HL-60 (cell line): ENCODE measurements at regions not wholly inside any gene's neighbourhood (a gene's known extent, or its start where the extent isn't known, plus 50 kb on each side); places are given as distances from the start of the nearest gene placed in this dataset.

Experiments used
- GABPA ChIP-seq: IDR thresholded peaks from 2 replicates; pipeline ENCODE4 v1.6.1; 2012; ENCODE audit warnings: low read depth
- POLR2AphosphoS5 ChIP-seq: IDR thresholded peaks from 2 replicates; pipeline ENCODE4 v1.6.1; 2012; ENCODE audit warnings: low read depth
- TF ChIP-seq, protein P1 (sequence below): IDR thresholded peaks from one replicate; pipeline ENCODE4 v1.5.1; 2011; ENCODE audit warnings: low read length, control low read depth, inconsistent platforms; ENCODE audit not compliant: insufficient read depth
- TF ChIP-seq, protein P2 (sequence below): IDR thresholded peaks from 2 replicates; pipeline ENCODE4 v1.6.1; 2012; ENCODE audit warnings: low read depth; ENCODE audit not compliant: insufficient replicate concordance

DNA sequence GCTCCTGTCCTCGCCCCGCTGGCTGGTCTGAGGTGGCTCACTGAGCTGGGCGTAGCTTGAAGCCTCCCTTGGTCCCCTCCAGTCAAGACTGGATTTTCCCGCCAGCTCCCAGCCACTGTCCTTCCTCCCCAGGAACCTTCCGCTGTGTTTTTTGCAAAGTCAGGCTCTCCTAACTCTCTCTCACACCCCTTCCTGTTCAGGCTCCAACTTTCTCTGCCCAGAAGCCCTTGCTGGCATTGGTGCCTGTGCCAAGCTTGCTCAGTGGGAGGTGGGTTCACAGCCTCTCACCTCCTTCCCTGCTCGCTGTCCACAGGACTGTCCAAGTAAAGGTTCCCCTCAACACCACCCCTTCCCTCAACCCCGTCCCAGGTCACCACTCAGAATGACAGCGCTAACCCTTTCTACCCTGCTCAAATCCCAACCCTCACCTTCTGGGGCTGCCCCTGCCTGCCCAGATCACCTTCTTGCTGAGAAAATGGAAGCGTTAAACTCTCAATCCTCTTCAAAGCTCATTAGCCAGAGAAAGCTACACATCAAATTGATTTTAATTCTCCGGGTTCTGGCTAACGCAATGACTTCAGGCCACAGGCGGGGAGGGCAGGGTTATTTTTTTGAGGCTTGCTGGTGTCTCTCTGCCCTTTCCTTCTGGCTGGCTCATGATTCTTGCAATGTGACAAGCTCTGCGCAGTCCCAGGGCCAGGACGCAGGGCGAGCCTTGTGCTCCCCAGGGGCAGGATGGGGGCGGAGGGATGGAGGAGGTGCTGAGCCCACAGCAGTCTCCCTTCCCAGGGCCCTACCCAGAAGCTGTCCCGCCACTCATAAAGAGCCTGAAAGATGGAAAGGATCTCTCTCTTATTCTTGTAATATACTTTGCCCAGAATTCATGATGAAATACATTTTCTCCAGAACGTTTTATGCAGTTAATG, 357.2 kb upstream of the TNRC6C start:
- TF ChIP-seq POLR2AphosphoS5 = no peak
- TF ChIP-seq, protein P1, sequence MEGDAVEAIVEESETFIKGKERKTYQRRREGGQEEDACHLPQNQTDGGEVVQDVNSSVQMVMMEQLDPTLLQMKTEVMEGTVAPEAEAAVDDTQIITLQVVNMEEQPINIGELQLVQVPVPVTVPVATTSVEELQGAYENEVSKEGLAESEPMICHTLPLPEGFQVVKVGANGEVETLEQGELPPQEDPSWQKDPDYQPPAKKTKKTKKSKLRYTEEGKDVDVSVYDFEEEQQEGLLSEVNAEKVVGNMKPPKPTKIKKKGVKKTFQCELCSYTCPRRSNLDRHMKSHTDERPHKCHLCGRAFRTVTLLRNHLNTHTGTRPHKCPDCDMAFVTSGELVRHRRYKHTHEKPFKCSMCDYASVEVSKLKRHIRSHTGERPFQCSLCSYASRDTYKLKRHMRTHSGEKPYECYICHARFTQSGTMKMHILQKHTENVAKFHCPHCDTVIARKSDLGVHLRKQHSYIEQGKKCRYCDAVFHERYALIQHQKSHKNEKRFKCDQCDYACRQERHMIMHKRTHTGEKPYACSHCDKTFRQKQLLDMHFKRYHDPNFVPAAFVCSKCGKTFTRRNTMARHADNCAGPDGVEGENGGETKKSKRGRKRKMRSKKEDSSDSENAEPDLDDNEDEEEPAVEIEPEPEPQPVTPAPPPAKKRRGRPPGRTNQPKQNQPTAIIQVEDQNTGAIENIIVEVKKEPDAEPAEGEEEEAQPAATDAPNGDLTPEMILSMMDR = no peak
- TF ChIP-seq, protein P2, sequence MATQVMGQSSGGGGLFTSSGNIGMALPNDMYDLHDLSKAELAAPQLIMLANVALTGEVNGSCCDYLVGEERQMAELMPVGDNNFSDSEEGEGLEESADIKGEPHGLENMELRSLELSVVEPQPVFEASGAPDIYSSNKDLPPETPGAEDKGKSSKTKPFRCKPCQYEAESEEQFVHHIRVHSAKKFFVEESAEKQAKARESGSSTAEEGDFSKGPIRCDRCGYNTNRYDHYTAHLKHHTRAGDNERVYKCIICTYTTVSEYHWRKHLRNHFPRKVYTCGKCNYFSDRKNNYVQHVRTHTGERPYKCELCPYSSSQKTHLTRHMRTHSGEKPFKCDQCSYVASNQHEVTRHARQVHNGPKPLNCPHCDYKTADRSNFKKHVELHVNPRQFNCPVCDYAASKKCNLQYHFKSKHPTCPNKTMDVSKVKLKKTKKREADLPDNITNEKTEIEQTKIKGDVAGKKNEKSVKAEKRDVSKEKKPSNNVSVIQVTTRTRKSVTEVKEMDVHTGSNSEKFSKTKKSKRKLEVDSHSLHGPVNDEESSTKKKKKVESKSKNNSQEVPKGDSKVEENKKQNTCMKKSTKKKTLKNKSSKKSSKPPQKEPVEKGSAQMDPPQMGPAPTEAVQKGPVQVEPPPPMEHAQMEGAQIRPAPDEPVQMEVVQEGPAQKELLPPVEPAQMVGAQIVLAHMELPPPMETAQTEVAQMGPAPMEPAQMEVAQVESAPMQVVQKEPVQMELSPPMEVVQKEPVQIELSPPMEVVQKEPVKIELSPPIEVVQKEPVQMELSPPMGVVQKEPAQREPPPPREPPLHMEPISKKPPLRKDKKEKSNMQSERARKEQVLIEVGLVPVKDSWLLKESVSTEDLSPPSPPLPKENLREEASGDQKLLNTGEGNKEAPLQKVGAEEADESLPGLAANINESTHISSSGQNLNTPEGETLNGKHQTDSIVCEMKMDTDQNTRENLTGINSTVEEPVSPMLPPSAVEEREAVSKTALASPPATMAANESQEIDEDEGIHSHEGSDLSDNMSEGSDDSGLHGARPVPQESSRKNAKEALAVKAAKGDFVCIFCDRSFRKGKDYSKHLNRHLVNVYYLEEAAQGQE = no peak
- TF ChIP-seq GABPA = no peak
